HEK293T (cell line): ENCODE measurements at regions not wholly inside any gene's neighbourhood (a gene's known extent, or its start where the extent isn't known, plus 50 kb on each side); places are given as distances from the start of the nearest gene placed in this dataset.

Source experiments
- CTCF ChIA-PET: fragments of 350-600 bp; formaldehyde crosslinking; extraction: SDS; loops from one replicate; lab custom pipeline; 2021; ENCODE audit warnings: antibody characterized with exemption, inconsistent platforms; lab: Yijun Ruan, JAX
- POLR2A ChIA-PET: fragments of 350-600 bp; formaldehyde crosslinking; extraction: SDS; loops from one replicate; lab custom pipeline; 2020; ENCODE audit warnings: antibody characterized with exemption, inconsistent platforms; lab: Yijun Ruan, JAX
- DNase-seq: peaks from one replicate; pipeline ENCODE4 v3.0.0; 2012; ENCODE audit warnings: mixed read lengths; ENCODE audit errors: extremely low spot score
- ARNT ChIP-seq: fragments of 450-650 bp; IDR thresholded peaks from 2 replicates; pipeline ENCODE4 v1.6.1; 2017; ENCODE audit warnings: mild to moderate bottlenecking
- BHLHE40 ChIP-seq: fragments of 450-650 bp; IDR thresholded peaks from 2 replicates; pipeline ENCODE4 v1.6.1; 2016; ENCODE audit warnings: mild to moderate bottlenecking, moderate library complexity, borderline replicate concordance
- CTBP1 ChIP-seq: fragments of 450-650 bp; IDR thresholded peaks from 2 replicates; pipeline ENCODE4 v1.6.1; 2016; ENCODE audit warnings: borderline replicate concordance
- ELF4 ChIP-seq: fragments of 450-650 bp; IDR thresholded peaks from 2 replicates; pipeline ENCODE4 v1.6.1; 2017; ENCODE audit warnings: antibody characterized with exemption
- FOXA1 ChIP-seq: fragments of 450-650 bp; IDR thresholded peaks from 2 replicates; pipeline ENCODE4 v1.6.1; 2016; ENCODE audit warnings: mild to moderate bottlenecking
- FOXK2 ChIP-seq: fragments of 450-650 bp; IDR thresholded peaks from 2 replicates; pipeline ENCODE4 v1.6.1; 2016; ENCODE audit warnings: mild to moderate bottlenecking
- FOXM1 ChIP-seq: fragments of 450-650 bp; IDR thresholded peaks from 2 replicates; pipeline ENCODE4 v1.6.1; 2017; ENCODE audit warnings: mild to moderate bottlenecking, borderline replicate concordance
- HDGF ChIP-seq: fragments of 450-650 bp; IDR thresholded peaks from 2 replicates; pipeline ENCODE4 v1.6.1; 2017; ENCODE audit warnings: antibody characterized with exemption, borderline replicate concordance
- L3MBTL2 ChIP-seq: fragments of 450-650 bp; conservative IDR thresholded peaks from 2 replicates; pipeline ENCODE4 v1.6.1; 2016; ENCODE audit warnings: mild to moderate bottlenecking
- LEF1 ChIP-seq: fragments of 450-650 bp; IDR thresholded peaks from 2 replicates; pipeline ENCODE4 v1.6.1; 2017; ENCODE audit warnings: mild to moderate bottlenecking, borderline replicate concordance
- NFRKB ChIP-seq: fragments of 450-650 bp; IDR thresholded peaks from 2 replicates; pipeline ENCODE4 v1.6.1; 2016; ENCODE audit warnings: mild to moderate bottlenecking, moderate library complexity
- SP1 ChIP-seq: fragments of 450-650 bp; IDR thresholded peaks from 2 replicates; pipeline ENCODE4 v1.6.1; 2017
- SUZ12 ChIP-seq: fragments of 450-650 bp; IDR thresholded peaks from 2 replicates; pipeline ENCODE4 v1.6.1; 2016; ENCODE audit warnings: mild to moderate bottlenecking
- TARDBP ChIP-seq: fragments of 450-650 bp; IDR thresholded peaks from 2 replicates; pipeline ENCODE4 v1.6.1; 2016
- ZNF384 ChIP-seq: fragments of 450-650 bp; IDR thresholded peaks from 2 replicates; pipeline ENCODE4 v1.6.1; 2016
- TF ChIP-seq, protein P1 (sequence below): fragments of 450-650 bp; IDR thresholded peaks from 2 replicates; pipeline ENCODE4 v1.6.1; 2016

- no peak for TF ChIP-seq L3MBTL2
- TF ChIP-seq ELF4 = no peak
- TF ChIP-seq NFRKB = no peak
- no peak for TF ChIP-seq BHLHE40
- TF ChIP-seq ARNT = no peak
- no peak for TF ChIP-seq LEF1
- TF ChIP-seq SP1 = no peak
- no peak for TF ChIP-seq HDGF
- TF ChIP-seq FOXK2 = no peak
- no peak for TF ChIP-seq FOXM1
- TF ChIP-seq CTBP1 = no peak
- TF ChIP-seq FOXA1 = no peak
- no peak for TF ChIP-seq TARDBP
- TF ChIP-seq SUZ12 = no peak
- TF ChIP-seq, protein P1, sequence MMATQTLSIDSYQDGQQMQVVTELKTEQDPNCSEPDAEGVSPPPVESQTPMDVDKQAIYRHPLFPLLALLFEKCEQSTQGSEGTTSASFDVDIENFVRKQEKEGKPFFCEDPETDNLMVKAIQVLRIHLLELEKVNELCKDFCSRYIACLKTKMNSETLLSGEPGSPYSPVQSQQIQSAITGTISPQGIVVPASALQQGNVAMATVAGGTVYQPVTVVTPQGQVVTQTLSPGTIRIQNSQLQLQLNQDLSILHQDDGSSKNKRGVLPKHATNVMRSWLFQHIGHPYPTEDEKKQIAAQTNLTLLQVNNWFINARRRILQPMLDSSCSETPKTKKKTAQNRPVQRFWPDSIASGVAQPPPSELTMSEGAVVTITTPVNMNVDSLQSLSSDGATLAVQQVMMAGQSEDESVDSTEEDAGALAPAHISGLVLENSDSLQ = no peak
- no peak for TF ChIP-seq ZNF384
- ChIA-PET CTCF (no interaction called here), POLR2A (no interaction called here)
- DNase-seq = no peak
Observed at GRCh38 chr4:32136081-32136787, 1416.1 kb downstream of the PCDH7 start.

- no peak for TF ChIP-seq L3MBTL2
- no peak for TF ChIP-seq FOXA1
- no peak for TF ChIP-seq HDGF
- TF ChIP-seq FOXM1 = no peak
- TF ChIP-seq ELF4 = no peak
- no peak for TF ChIP-seq ZNF384
- TF ChIP-seq FOXK2 = no peak
- TF ChIP-seq CTBP1 = no peak
- no peak for TF ChIP-seq NFRKB
- no peak for TF ChIP-seq ARNT
- no peak for TF ChIP-seq TARDBP
- TF ChIP-seq SP1 = no peak
- TF ChIP-seq, protein P1 = no peak
- no peak for TF ChIP-seq SUZ12
- TF ChIP-seq LEF1 = no peak
- no peak for TF ChIP-seq BHLHE40
- CTCF ChIA-PET = no interaction called here
- DNase-seq = no peak
- POLR2A ChIA-PET = no interaction called here
Observed at GRCh38 chr4:32140636-32141035, 1420.5 kb downstream of the PCDH7 start.

GRCh38 chr4:32142075-32142474, 1421.9 kb downstream of the PCDH7 start:
- CTCF ChIA-PET = no interaction called here
- no peak for TF ChIP-seq FOXK2
- TF ChIP-seq ARNT = no peak
- no peak for TF ChIP-seq L3MBTL2
- no peak for TF ChIP-seq ZNF384
- TF ChIP-seq SUZ12 = no peak
- no peak for TF ChIP-seq BHLHE40
- no peak for TF ChIP-seq SP1
- TF ChIP-seq TARDBP = no peak
- TF ChIP-seq ELF4 = no peak
- TF ChIP-seq NFRKB = no peak
- no peak for TF ChIP-seq FOXA1
- no peak for TF ChIP-seq FOXM1
- TF ChIP-seq, protein P1 = no peak
- TF ChIP-seq CTBP1 = no peak
- TF ChIP-seq LEF1 = no peak
- TF ChIP-seq HDGF = no peak
- POLR2A ChIA-PET = no interaction called here
- DNase-seq = no peak

DNA sequence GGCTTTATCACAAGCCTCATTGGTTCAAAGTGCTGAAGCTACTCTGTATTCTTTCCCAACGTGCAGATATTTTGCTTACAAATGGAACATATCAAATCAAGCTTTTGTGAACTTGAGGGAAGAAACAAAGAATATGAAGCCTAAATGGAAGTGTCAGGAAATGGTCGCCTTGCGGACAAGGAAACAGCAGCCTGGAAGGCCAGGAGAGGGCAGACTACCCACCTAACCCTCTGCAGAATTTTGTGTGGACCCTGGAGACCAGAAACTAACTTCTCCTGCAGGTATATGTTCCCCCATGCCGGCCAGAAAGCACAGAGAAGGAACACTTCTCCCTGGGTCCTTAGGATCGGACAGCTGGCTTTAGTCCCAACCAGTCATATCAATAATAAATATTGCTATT, 1425.8 kb downstream of the PCDH7 start:
- peak; percentile 4 for DNase-seq
- TF ChIP-seq LEF1 (no peak), SP1 (no peak), FOXA1 (no peak), ARNT (no peak), CTBP1 (no peak), SUZ12 (no peak), ZNF384 (no peak), FOXK2 (no peak), TARDBP (no peak), BHLHE40 (no peak), NFRKB (no peak), ELF4 (no peak), L3MBTL2 (no peak), FOXM1 (no peak)
- CTCF ChIA-PET = interaction anchor here (0.7 kb wide), 1 partner anchor 850 kb away, joined by 3 read pairs; no protein-coding TSS in a partner anchor
- POLR2A ChIA-PET = no interaction called here

DNA sequence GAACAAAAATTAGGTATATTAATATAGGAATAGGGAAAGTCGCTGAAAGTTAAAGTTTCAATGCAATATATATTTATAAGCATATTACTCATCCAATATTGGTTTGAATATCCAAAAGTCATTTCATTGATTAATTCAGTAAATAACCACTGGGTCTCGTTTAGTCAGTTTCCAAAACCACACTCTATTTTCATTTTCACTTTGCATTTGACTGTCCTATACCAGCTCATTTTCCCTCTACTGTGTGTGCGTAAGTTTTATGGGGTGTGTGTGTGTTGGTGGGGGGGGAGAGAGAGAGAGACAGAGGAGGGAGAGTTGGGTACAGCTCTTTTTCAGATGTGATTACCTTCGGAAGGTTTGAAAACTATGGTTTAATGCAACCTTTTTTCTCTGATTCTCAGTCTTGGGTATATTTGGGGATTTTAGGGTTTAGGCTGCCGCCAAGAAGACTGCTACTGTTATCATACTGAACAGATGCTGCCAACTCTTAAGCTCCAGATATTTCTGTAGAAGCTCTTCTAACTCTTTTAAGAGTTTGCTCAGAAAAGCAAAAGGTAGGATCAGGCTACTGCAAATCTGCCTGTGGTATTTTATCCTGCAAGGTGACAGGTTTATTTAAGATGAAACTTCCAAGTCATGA, 1427.4 kb downstream of the PCDH7 start:
- TF ChIP-seq HDGF = no peak
- no peak for TF ChIP-seq SUZ12
- no peak for TF ChIP-seq FOXK2
- no peak for TF ChIP-seq BHLHE40
- TF ChIP-seq ARNT = no peak
- no peak for TF ChIP-seq FOXA1
- TF ChIP-seq ELF4 = no peak
- no peak for TF ChIP-seq NFRKB
- TF ChIP-seq ZNF384 = no peak
- TF ChIP-seq L3MBTL2 = no peak
- no peak for TF ChIP-seq LEF1
- no peak for TF ChIP-seq FOXM1
- no peak for TF ChIP-seq CTBP1
- TF ChIP-seq SP1 = no peak
- no peak for TF ChIP-seq TARDBP
- TF ChIP-seq, protein P1 = no peak
- POLR2A ChIA-PET = no interaction called here

More for the DNA sequence above, 1427.4 kb downstream of the PCDH7 start:
- CTCF ChIA-PET = no interaction called here
- DNase-seq = no peak
